PFSK-1 (cell line): ENCODE measurements at regions not wholly inside any gene's neighbourhood (a gene's known extent, or its start where the extent isn't known, plus 50 kb on each side); places are given as distances from the start of the nearest gene placed in this dataset.

Experiments used
- FOXP2 ChIP-seq: optimal IDR thresholded peaks from 2 replicates; pipeline ENCODE3; 2011; ENCODE audit warnings: borderline replicate concordance, control low read depth, inconsistent platforms; ENCODE audit not compliant: insufficient read depth; ENCODE audit errors: extremely low read length, extremely low read depth
- POLR2AphosphoS5 ChIP-seq: IDR thresholded peaks from 2 replicates; pipeline ENCODE4 v1.6.1; 2012; ENCODE audit warnings: low read depth, mild to moderate bottlenecking, control low read depth, low read length, moderate library complexity
- REST ChIP-seq, 2 experiments: IDR thresholded peaks; 2 replicates each; pipeline versions ENCODE4 v1.6.1 to v1.8.0; 2011 to 2012; ENCODE audit warnings: low read depth in 2 of 2, low read length in 2 of 2, control low read depth in 1 of 2, inconsistent platforms in 1 of 2, mild to moderate bottlenecking in 1 of 2, moderate library complexity in 1 of 2; ENCODE audit not compliant: insufficient read depth in 1 of 2
- SIN3A ChIP-seq: IDR thresholded peaks from 2 replicates; pipeline ENCODE4 v1.6.1; 2012; ENCODE audit warnings: mild to moderate bottlenecking, low read length, moderate library complexity, borderline replicate concordance; ENCODE audit not compliant: insufficient read depth
- TAF1 ChIP-seq: IDR thresholded peaks from 2 replicates; pipeline ENCODE4 v1.6.1; 2012; ENCODE audit warnings: low read length, control low read depth, borderline replicate concordance; ENCODE audit not compliant: insufficient read depth

- TF ChIP-seq REST (IDR thresholded peaks at IDR 0.05; ENCODE audit: insufficient read depth in 1 of 2, low read depth in 2 of 2, low read length in 2 of 2) (no peak), POLR2AphosphoS5 (no peak), TAF1 (no peak), FOXP2 (no peak), SIN3A (no peak)
These were observed 183.6 kb upstream of the DGKB start for GRCh38 chr7:15086131-15086611.

GRCh38 chr7:15085366-15085765, 182.8 kb upstream of the DGKB start:
- TF ChIP-seq POLR2AphosphoS5, result no peak
- no peak for TF ChIP-seq SIN3A
- no peak for TF ChIP-seq REST (IDR thresholded peaks at IDR 0.05; ENCODE audit: insufficient read depth in 1 of 2, low read depth in 2 of 2, low read length in 2 of 2)

- no peak for TF ChIP-seq FOXP2
These were observed 181.8 kb upstream of the DGKB start for GRCh38 chr7:15084368-15084767.

GRCh38 chr7:15081891-15082290, 179.3 kb upstream of the DGKB start:
- TF ChIP-seq REST (IDR thresholded peaks at IDR 0.05; ENCODE audit: insufficient read depth in 1 of 2, low read depth in 2 of 2, low read length in 2 of 2) (no peak), FOXP2 (no peak), SIN3A (no peak), POLR2AphosphoS5 (no peak), TAF1 (no peak)

- TF ChIP-seq REST (IDR thresholded peaks at IDR 0.05; ENCODE audit: insufficient read depth in 1 of 2, low read depth in 2 of 2, low read length in 2 of 2) (no peak), POLR2AphosphoS5 (no peak), TAF1 (no peak), SIN3A (no peak), FOXP2 (no peak)
These were observed 170.8 kb upstream of the DGKB start for GRCh38 chr7:15073301-15073700.
